ENCODE measurements at regions not wholly inside any gene's neighbourhood (a gene's known extent, or its start where the extent isn't known, plus 50 kb on each side); places are given as distances from the start of the nearest gene placed in this dataset.

DNA sequence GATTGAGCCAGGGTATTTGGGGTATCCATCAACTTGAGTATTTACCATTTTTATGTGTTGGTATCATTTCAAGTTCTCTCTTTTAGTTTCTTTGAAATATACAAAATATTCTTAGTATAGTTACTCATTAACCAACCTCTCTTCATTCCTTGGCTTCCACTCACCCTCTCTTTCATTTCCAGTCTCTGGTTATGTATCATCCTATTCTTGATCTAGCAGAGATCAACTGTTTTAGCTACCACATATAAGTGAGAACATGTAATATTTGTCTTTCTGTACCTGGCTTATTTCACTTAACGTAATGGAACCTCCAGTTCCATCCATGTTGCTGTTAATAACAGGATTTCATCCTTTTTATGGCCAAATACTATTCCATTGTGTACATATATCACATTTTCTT lies 86.9 kb downstream of the DACT1 start:
- Histone ChIP-seq H3K79me2 (ENCODE audit: low read depth) (no peaks in the 10 kb centered on the region), H3K4me3 (no peak overlapping the region), H3K4me1 (replicated peaks; ENCODE audit: insufficient read depth) (no peaks in the 10 kb centered on the region), H3K27me3 (ENCODE audit: insufficient read depth, low read depth) (peaks cover 21% of the 10 kb centered on the region; the same call in 1 of the 2 replicates), H3K36me3 (ENCODE audit: low read depth) (no peaks in the 10 kb centered on the region), H2AFZ (no peak overlapping the region), H3K4me2 (no peak overlapping the region), H3K27ac (no peak overlapping the region), H3F3A (ENCODE audit: insufficient read depth, low read depth) (no peaks in the 10 kb centered on the region), H3K9me2 (ENCODE audit: insufficient read depth) (no peaks in the 10 kb centered on the region), H4K20me1 (ENCODE audit: insufficient read depth) (no peaks in the 10 kb centered on the region), H3K9me3 (ENCODE audit: insufficient read depth, low read depth) (no peaks in the 10 kb centered on the region)
- intact Hi-C loops (cut with micrococcal nuclease; ENCODE audit: unreplicated experiment), result no loop called here
- no peak for DNase-seq
- BruUV-seq (replicated peaks), result no TSS peak
- ChIA-PET POLR2A (ENCODE audit: unreplicated experiment) (no interaction called here), CTCF (no interaction called here)
- TF ChIP-seq, protein P1, sequence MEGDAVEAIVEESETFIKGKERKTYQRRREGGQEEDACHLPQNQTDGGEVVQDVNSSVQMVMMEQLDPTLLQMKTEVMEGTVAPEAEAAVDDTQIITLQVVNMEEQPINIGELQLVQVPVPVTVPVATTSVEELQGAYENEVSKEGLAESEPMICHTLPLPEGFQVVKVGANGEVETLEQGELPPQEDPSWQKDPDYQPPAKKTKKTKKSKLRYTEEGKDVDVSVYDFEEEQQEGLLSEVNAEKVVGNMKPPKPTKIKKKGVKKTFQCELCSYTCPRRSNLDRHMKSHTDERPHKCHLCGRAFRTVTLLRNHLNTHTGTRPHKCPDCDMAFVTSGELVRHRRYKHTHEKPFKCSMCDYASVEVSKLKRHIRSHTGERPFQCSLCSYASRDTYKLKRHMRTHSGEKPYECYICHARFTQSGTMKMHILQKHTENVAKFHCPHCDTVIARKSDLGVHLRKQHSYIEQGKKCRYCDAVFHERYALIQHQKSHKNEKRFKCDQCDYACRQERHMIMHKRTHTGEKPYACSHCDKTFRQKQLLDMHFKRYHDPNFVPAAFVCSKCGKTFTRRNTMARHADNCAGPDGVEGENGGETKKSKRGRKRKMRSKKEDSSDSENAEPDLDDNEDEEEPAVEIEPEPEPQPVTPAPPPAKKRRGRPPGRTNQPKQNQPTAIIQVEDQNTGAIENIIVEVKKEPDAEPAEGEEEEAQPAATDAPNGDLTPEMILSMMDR (conservative IDR thresholded peaks at IDR 0.05), result no peak
- no peak for TF ChIP-seq EZH2 (IDR thresholded peaks at IDR 0.05; ENCODE audit: low read depth)

DNA sequence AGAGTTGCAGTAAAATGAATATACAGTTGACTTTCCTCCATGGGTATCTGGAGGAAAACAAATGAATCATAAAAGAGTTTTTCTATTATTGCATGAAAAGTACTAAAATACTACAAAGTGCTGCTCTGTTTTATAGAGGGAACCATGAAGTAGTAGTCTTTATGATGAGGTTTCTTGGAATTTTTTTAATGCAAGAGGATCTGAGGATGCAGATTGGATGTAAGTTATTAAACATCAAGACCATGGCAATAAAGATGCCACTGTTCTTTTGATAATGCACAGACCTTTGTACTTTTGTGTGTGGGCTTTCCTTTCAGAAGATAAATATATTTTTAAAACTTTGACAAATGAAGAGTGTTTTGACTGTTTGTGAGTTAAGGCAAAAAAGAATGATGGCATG lies 87.5 kb downstream of the DACT1 start:
- POLR2A ChIA-PET (ENCODE audit: unreplicated experiment), result no interaction called here
- Histone ChIP-seq H3K79me2 (ENCODE audit: low read depth) (no peaks in the 10 kb centered on the region), H2AFZ (no peak overlapping the region), H3K27me3 (ENCODE audit: insufficient read depth, low read depth) (peaks cover 21% of the 10 kb centered on the region; the same call in 1 of the 2 replicates), H3K4me2 (no peak overlapping the region), H3K27ac (no peak overlapping the region), H3K36me3 (ENCODE audit: low read depth) (no peaks in the 10 kb centered on the region), H3K4me1 (replicated peaks; ENCODE audit: insufficient read depth) (no peaks in the 10 kb centered on the region), H3K4me3 (no peak overlapping the region), H3F3A (ENCODE audit: insufficient read depth, low read depth) (no peaks in the 10 kb centered on the region), H4K20me1 (ENCODE audit: insufficient read depth) (no peaks in the 10 kb centered on the region), H3K9me2 (ENCODE audit: insufficient read depth) (no peaks in the 10 kb centered on the region), H3K9me3 (ENCODE audit: insufficient read depth, low read depth) (no peaks in the 10 kb centered on the region)
- TF ChIP-seq, protein P1 (conservative IDR thresholded peaks at IDR 0.05), result no peak
- TF ChIP-seq EZH2 (IDR thresholded peaks at IDR 0.05; ENCODE audit: low read depth), result no peak
- intact Hi-C loops (cut with micrococcal nuclease; ENCODE audit: unreplicated experiment), result no loop called here
- CTCF ChIA-PET, result no interaction called here
- DNase-seq, result no peak
- no TSS peak for BruUV-seq (replicated peaks)

DNA sequence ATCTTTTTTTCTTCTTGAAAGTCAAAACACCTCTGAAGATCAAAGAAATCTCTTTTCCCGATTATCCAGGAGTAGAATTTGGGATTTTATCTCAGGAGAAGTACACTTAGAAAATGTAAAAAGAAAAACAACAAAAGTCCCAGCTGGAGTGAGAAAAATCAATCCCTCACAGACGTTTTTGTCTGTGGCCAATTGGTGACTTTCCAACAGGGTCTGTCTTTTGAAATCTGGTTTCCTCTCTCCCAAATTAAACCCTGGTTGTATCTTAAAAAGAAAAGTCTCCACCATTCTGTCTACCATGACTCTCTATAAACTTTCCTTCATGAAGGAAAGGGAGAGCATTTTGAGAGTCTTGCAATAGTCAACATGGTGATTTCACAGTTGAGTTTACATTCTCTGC lies 88.1 kb downstream of the DACT1 start:
- no TSS peak for BruUV-seq (replicated peaks)
- no peak overlapping the region for H2AFZ ChIP-seq
- H3K9me3 ChIP-seq (ENCODE audit: insufficient read depth, low read depth), result 0 out of 2 replicates have a peak, but pooled peaks cover 4% of the 10 kb centered on the region
- H3K4me3 ChIP-seq, result no peak overlapping the region
- H3K27ac ChIP-seq, result no peak overlapping the region
- POLR2A ChIA-PET (ENCODE audit: unreplicated experiment), result no interaction called here
- no peaks in the 10 kb centered on the region for H3K4me1 ChIP-seq (replicated peaks; ENCODE audit: insufficient read depth)
- DNase-seq, result no peak
- H3F3A ChIP-seq (ENCODE audit: insufficient read depth, low read depth), result no peaks in the 10 kb centered on the region
- H3K9me2 ChIP-seq (ENCODE audit: insufficient read depth), result no peaks in the 10 kb centered on the region
- no peaks in the 10 kb centered on the region for H4K20me1 ChIP-seq (ENCODE audit: insufficient read depth)
- no peaks in the 10 kb centered on the region for H3K79me2 ChIP-seq (ENCODE audit: low read depth)
- no peak overlapping the region for H3K4me2 ChIP-seq
- TF ChIP-seq EZH2 (IDR thresholded peaks at IDR 0.05; ENCODE audit: low read depth), result no peak
- TF ChIP-seq, protein P1 (conservative IDR thresholded peaks at IDR 0.05), result no peak
- intact Hi-C loops (cut with micrococcal nuclease; ENCODE audit: unreplicated experiment), result no loop called here
- CTCF ChIA-PET, result no interaction called here
- no peaks in the 10 kb centered on the region for H3K36me3 ChIP-seq (ENCODE audit: low read depth)
- peaks cover 18% of the 10 kb centered on the region; the same call in 1 of the 2 replicates for H3K27me3 ChIP-seq (ENCODE audit: insufficient read depth, low read depth)
